ENCODE measurements at regions not wholly inside any gene's neighbourhood (a gene's known extent, or its start where the extent isn't known, plus 50 kb on each side); places are given as distances from the start of the nearest gene placed in this dataset.

DNA sequence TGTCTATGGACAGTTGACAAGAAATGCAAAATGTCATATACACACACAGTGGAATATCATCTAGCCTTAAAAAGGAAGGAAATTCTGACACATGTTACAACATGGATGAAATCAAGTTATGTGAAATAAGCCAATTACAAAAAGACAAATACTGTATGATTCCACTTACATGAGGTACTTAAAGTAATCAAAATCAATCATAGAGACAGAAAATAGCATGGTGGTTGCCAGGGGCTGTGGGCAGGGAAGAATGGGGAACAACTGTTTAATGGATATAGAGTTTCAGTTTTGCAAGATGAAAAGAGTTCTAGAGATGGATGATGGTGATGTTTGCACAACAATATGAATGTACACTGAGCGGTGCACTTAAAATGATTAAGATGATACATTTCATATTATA is 613.8 kb upstream of the ZNF385D start:
- intact Hi-C loops (cut with DNase I) = no loop called here
- WGBS, 2 donors = 27 to 60% methylated on average over 1 of the region's 1 CpG
- no peak for TF ChIP-seq POLR2A (IDR thresholded peaks at IDR 0.05)
- no peak overlapping the region for H3K27ac ChIP-seq
- ATAC-seq (no peak), DNase-seq (no peak)
- H3K36me3 ChIP-seq (replicated peaks in 1 of 2; ENCODE audit: insufficient read depth in 1 of 2, low read depth in 2 of 2) = no peaks in the 10 kb centered on the region
- no peak overlapping the region for H3K4me3 ChIP-seq
- H3K4me1 ChIP-seq = no peaks in the 10 kb centered on the region
- H3K27me3 ChIP-seq = no peaks in the 10 kb centered on the region
- H3K9me3 ChIP-seq = no peaks in the 10 kb centered on the region

DNA sequence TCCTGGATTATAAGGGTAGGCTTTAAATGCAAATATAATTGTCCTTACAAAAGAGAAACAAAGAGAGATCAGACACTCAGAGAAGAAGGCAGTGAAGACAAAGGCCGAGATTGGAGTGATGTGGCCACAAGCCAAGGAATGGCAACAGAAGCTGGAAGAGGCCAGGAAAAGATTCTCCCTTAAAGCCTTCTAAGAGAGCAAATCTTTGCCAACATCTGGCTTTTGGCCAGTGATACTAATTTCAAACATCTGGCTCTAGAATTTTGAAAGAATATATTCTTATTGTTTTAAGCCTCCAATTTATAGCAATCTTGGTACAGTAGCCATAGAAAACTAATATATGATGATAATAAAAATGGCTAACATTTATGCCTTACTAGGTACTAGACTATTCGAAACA is 615.8 kb upstream of the ZNF385D start:
- Histone ChIP-seq H3K27ac (no peak overlapping the region), H3K27me3 (no peaks in the 10 kb centered on the region), H3K4me1 (no peaks in the 10 kb centered on the region), H3K9me3 (no peaks in the 10 kb centered on the region), H3K36me3 (replicated peaks in 1 of 2; ENCODE audit: insufficient read depth in 1 of 2, low read depth in 2 of 2) (no peaks in the 10 kb centered on the region), H3K4me3 (no peak overlapping the region)
- ATAC-seq (no peak), DNase-seq (no peak)
- TF ChIP-seq, protein P1, sequence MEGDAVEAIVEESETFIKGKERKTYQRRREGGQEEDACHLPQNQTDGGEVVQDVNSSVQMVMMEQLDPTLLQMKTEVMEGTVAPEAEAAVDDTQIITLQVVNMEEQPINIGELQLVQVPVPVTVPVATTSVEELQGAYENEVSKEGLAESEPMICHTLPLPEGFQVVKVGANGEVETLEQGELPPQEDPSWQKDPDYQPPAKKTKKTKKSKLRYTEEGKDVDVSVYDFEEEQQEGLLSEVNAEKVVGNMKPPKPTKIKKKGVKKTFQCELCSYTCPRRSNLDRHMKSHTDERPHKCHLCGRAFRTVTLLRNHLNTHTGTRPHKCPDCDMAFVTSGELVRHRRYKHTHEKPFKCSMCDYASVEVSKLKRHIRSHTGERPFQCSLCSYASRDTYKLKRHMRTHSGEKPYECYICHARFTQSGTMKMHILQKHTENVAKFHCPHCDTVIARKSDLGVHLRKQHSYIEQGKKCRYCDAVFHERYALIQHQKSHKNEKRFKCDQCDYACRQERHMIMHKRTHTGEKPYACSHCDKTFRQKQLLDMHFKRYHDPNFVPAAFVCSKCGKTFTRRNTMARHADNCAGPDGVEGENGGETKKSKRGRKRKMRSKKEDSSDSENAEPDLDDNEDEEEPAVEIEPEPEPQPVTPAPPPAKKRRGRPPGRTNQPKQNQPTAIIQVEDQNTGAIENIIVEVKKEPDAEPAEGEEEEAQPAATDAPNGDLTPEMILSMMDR (IDR thresholded peaks at IDR 0.05) = no peak
- no peak for TF ChIP-seq POLR2A (IDR thresholded peaks at IDR 0.05)
- 21 to 41% methylated on average over 2 of the region's 2 CpGs for WGBS, 2 donors
- intact Hi-C loops (cut with DNase I) = no loop called here

DNA sequence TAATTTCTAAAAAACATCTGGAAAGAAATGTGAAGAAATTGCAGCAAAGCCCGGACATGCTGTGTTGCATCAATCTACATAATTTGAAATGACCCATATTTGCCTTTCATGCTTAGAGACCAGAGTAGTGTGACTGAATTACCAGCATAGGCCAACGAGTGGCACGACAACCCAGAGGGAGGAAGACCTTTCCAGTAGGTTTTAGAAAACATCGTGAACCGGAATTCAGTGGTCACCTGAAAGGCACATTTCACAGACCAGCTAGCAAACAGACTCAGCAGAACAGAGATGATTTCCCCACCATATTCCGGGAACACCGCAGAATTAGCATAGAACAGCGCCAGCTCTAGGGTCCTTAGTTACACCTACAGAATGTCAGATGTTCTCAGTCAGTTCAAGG is 620.0 kb upstream of the ZNF385D start:
- WGBS, 2 donors = 72 to 85% methylated on average over 8 of the region's 8 CpGs

DNA sequence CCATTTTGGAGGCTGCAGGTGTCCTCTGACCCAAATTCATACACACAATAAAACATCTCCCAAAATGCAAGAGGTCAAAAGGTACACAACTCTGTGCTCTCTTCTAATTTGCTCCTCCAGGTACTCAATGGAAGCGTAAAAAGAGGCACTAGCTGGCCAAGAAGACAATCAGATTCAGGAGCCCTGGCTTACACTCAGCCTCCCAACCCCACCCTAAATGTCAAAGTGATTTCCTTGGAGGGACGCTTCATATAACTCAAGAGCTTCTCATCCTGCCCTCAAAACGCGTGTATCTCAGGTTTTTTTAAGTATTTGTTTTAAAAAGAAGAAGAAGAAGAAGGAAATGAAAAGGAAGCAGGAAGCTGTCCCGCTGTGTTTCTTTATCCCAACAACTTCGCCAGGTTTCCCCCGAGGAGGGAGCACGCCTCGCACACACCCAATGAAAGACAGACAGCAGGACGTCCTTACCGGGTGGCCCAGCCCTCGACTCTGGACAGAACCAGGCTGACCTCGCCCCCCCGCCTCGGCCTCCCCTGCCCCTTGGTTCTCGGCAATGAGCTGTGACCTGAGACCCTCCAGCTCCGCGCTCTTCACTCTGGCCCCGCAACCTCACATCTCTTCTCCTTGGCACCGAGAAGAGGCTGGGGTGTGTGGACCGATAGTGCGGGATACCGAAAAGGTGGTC is 620.7 kb upstream of the ZNF385D start:
- intact Hi-C loops (cut with DNase I) = no loop called here
- TF ChIP-seq, protein P1 (IDR thresholded peaks at IDR 0.05) = no peak
- no peak for TF ChIP-seq POLR2A (IDR thresholded peaks at IDR 0.05)
- ATAC-seq (no peak), DNase-seq (peak in 1 of 4 donors; percentile 7)
- H3K27ac ChIP-seq = no peak overlapping the region
- no peak overlapping the region for H3K4me3 ChIP-seq
- 5 to 10% methylated on average over 21 to 23 of the region's 23 CpGs for WGBS, 2 donors
- no peaks in the 10 kb centered on the region for H3K36me3 ChIP-seq (replicated peaks in 1 of 2; ENCODE audit: insufficient read depth in 1 of 2, low read depth in 2 of 2)
- H3K27me3 ChIP-seq = no peaks in the 10 kb centered on the region
- peaks cover 10% of the 10 kb centered on the region for H3K4me1 ChIP-seq
- H3K9me3 ChIP-seq = no peaks in the 10 kb centered on the region

More for the DNA sequence above, 620.0 kb upstream of the ZNF385D start:
- intact Hi-C loops (cut with DNase I) = no loop called here
- ATAC-seq (no peak), DNase-seq (no peak)
- Histone ChIP-seq H3K36me3 (replicated peaks in 1 of 2; ENCODE audit: insufficient read depth in 1 of 2, low read depth in 2 of 2) (no peaks in the 10 kb centered on the region), H3K9me3 (no peaks in the 10 kb centered on the region), H3K4me3 (no peak overlapping the region), H3K27ac (no peak overlapping the region), H3K27me3 (no peaks in the 10 kb centered on the region), H3K4me1 (peaks cover 10% of the 10 kb centered on the region)
- TF ChIP-seq POLR2A (IDR thresholded peaks at IDR 0.05) = no peak
- TF ChIP-seq, protein P1 (IDR thresholded peaks at IDR 0.05) = no peak

DNA sequence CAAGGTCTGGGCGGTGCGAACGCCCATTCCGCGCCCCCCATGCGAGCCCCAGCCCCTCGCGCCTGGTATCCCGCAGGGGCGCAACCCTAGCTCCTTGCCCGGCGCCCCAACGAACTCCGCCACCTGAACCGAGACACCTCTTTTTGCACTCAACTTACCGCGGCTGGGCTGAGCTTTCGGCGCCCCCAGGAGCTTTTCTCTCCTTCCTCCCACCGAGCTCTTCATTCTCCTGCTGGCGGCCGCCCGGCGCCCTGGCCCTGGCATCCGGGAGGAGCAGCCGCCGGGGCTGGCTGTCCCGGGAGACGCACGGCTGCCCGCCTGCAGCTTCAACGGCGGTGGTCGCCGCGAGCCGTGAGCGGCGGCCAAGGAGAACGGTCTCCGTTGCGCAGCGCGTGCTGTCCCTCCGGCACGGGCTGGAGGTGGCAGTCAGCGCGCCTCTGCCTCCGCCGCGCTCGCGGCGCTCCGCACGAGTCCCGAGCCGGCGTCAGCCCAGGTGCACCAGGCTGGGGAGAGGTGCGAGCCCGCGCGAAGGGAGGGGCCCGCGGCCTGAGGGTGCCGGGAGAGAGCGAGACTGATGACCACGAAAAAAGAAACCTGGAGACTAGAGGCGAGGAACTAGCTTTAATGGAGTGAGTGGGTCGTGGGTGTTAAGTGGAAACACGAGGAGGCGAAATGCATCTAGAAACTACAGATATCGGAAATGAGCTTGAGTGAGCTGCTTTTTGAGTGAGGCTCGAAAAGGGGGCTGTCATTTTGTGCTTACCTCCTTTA is 621.5 kb upstream of the ZNF385D start:
- Histone ChIP-seq H3K27me3 (no peaks in the 10 kb centered on the region), H3K27ac (no peak overlapping the region), H3K4me3 (no peak overlapping the region), H3K9me3 (no peaks in the 10 kb centered on the region), H3K4me1 (peaks cover 10% of the 10 kb centered on the region), H3K36me3 (replicated peaks in 1 of 2; ENCODE audit: insufficient read depth in 1 of 2, low read depth in 2 of 2) (no peaks in the 10 kb centered on the region)
- WGBS, 2 donors = 1 to 7% methylated on average over 36 to 74 of the region's 74 CpGs
- DNase-seq (peak in 2 of 4 donors; percentile 10 to 20), ATAC-seq (peak; percentile 45)
- intact Hi-C loops (cut with DNase I) = no loop called here
- TF ChIP-seq, protein P1 (IDR thresholded peaks at IDR 0.05) = no peak
- no peak for TF ChIP-seq POLR2A (IDR thresholded peaks at IDR 0.05)
